K562 (cell line): ENCODE measurements at regions not wholly inside any gene's neighbourhood (a gene's known extent, or its start where the extent isn't known, plus 50 kb on each side); places are given as distances from the start of the nearest gene placed in this dataset.

Experiments
- ATAC-seq: fragments of 200-7000 bp; cut with Tn5 transposase; 3 replicates; pipeline ENCODE4 v1.9.1; 2020; ENCODE audit warnings: moderate library complexity
- BruUV-seq: library from RNA; stranded (reverse); fragments of 400-500 nt; replicated peaks from 2 replicates; lab custom pipeline; 2021; lab: Mats Ljungman, UMichigan
- CTCF ChIA-PET: fragments of 300-600 bp; formaldehyde crosslinking; extraction: SDS; loops from one replicate; lab custom pipeline; 2021; ENCODE audit warnings: low intra/inter-chr PET ratio; lab: Yijun Ruan, JAX
- POLR2A ChIA-PET: fragments of 300-600, 350-650 bp; sonication (Branson Sonifier 250); formaldehyde crosslinking; extraction: SDS; loops from one replicate; lab custom pipeline; 2021; ENCODE audit warnings: antibody characterized with exemption, inconsistent platforms; lab: Yijun Ruan, JAX
- DNase-seq, 4 experiments: peaks; one replicate each; pipeline versions ENCODE4 v3.0.0 to v3.0.0-alpha.2; 2011 to 2018; ENCODE audit warnings: low spot score in 3 of 4, mixed read lengths in 3 of 4; ENCODE audit errors: extremely low read depth in 1 of 4
- FAIRE-seq: peaks from 2 replicates; lab custom pipeline; 2011; peaks lifted over from hg19 to GRCh38; lab: Jason Lieb, UNC
- H2AFZ ChIP-seq: 2 replicates; pipeline ENCODE4 v1.6.0; 2011; ENCODE audit warnings: low read depth, low read length, control low read depth, inconsistent platforms
- H3K27ac ChIP-seq: fragments of 200-600 bp; 3 replicates; pipeline ENCODE4 v1.8.0; 2011; ENCODE audit warnings: low read depth, mild to moderate bottlenecking, control low read depth, inconsistent platforms, low read length, moderate library complexity, mixed read lengths; ENCODE audit errors: extremely low read depth
- H3K27me3 ChIP-seq, 2 experiments: fragments of 300-600 bp in 1 of 2; 2 replicates in 1 of 2; 3 replicates in 1 of 2; pipeline versions ENCODE4 v1.6.0 to v1.8.0; 2011; ENCODE audit warnings: inconsistent platforms in 2 of 2, low read length in 2 of 2, mild to moderate bottlenecking in 1 of 2, mixed read lengths in 1 of 2, moderate library complexity in 1 of 2; ENCODE audit not compliant: control insufficient read depth in 2 of 2, insufficient read depth in 2 of 2
- H3K36me3 ChIP-seq: fragments of 300-600 bp; 3 replicates; pipeline ENCODE4 v1.8.0; 2011; ENCODE audit warnings: mild to moderate bottlenecking, low read length, inconsistent platforms; ENCODE audit not compliant: control insufficient read depth, insufficient read depth
- H3K4me1 ChIP-seq, 2 experiments: fragments of 200-600 bp in 1 of 2; replicated peaks in 1 of 2; 2 replicates in 1 of 2; 3 replicates in 1 of 2; pipeline versions ENCODE4 v1.5.1 to v1.8.0; 2011; ENCODE audit warnings: inconsistent platforms in 2 of 2, low read length in 2 of 2, mild to moderate bottlenecking in 1 of 2, mixed read lengths in 1 of 2, moderate library complexity in 1 of 2; ENCODE audit not compliant: control insufficient read depth in 2 of 2, insufficient read depth in 2 of 2
- H3K4me2 ChIP-seq: 2 replicates; pipeline ENCODE4 v1.6.1; 2011; ENCODE audit warnings: low read length, control low read depth, inconsistent platforms, mixed read lengths; ENCODE audit not compliant: insufficient read depth
- H3K4me3 ChIP-seq: fragments of 200-600 bp; sonication (generic), shearing (Covaris generic); 2 replicates; pipeline ENCODE4 v1.5.1; 2016; ENCODE audit warnings: control low read depth, inconsistent platforms
- H3K79me2 ChIP-seq: fragments of 200-600 bp; 3 replicates; pipeline ENCODE4 v1.8.0; 2011; ENCODE audit warnings: low read length, inconsistent platforms; ENCODE audit not compliant: control insufficient read depth, insufficient read depth
- H3K9ac ChIP-seq, 2 experiments: 2 replicates each; pipeline versions ENCODE4 v1.6.0 to v1.6.1; 2011; ENCODE audit warnings: low read depth in 2 of 2, low read length in 2 of 2, control low read depth in 1 of 2, inconsistent platforms in 1 of 2, mild to moderate bottlenecking in 1 of 2, mixed read lengths in 1 of 2; ENCODE audit not compliant: insufficient read depth in 1 of 2
- H3K9me1 ChIP-seq: one replicate; pipeline ENCODE4 v1.6.0; 2011; ENCODE audit warnings: inconsistent platforms, mild to moderate bottlenecking, low read length, moderate library complexity; ENCODE audit not compliant: control insufficient read depth, insufficient read depth
- H3K9me3 ChIP-seq: replicated peaks from 2 replicates; pipeline ENCODE4 v1.5.1; 2011; ENCODE audit warnings: low read depth, low read length, inconsistent platforms; ENCODE audit not compliant: control insufficient read depth, insufficient read depth
- H4K20me1 ChIP-seq: replicated peaks from 2 replicates; pipeline ENCODE4 v1.6.1; 2011; ENCODE audit warnings: low read length, inconsistent platforms, mixed read lengths; ENCODE audit not compliant: control insufficient read depth, insufficient read depth
- ADNP ChIP-seq: fragments of 200-800 bp; sonication (Bioruptor generic); IDR thresholded peaks from 2 replicates; pipeline ENCODE4 v1.6.1; 2016; ENCODE audit warnings: missing genetic modification characterization, missing compliant biosample characterization
- KAT2B ChIP-seq: IDR thresholded peaks from one replicate; pipeline ENCODE4 v1.6.1; 2012; ENCODE audit warnings: low read depth, mild to moderate bottlenecking, control low read depth, inconsistent platforms, low read length, moderate library complexity
- KLF6 ChIP-seq: fragments of 250-450 bp; sonication (Bioruptor Pico); IDR thresholded peaks from 2 replicates; pipeline ENCODE4 v1.4.0; 2020; ENCODE audit warnings: mild to moderate bottlenecking, moderate library complexity, borderline replicate concordance
- L3MBTL2 ChIP-seq: fragments of 450-650 bp; IDR thresholded peaks from 2 replicates; pipeline ENCODE4 v1.6.1; 2016; ENCODE audit warnings: mild to moderate bottlenecking, moderate library complexity
- PCBP2 ChIP-seq: fragments of 200-400 bp; formaldehyde crosslinking; IDR thresholded peaks from 2 replicates; pipeline ENCODE4 v1.6.1; 2018; ENCODE audit warnings: low read length, low read depth, mild to moderate bottlenecking, moderate library complexity; ENCODE audit not compliant: poor library complexity, severe bottlenecking
- RCOR1 ChIP-seq, 2 experiments: IDR thresholded peaks; 2 replicates each; pipeline ENCODE4 v1.6.1; 2012; ENCODE audit warnings: low read depth in 2 of 2, low read length in 2 of 2, borderline replicate concordance in 1 of 2, improper control_type of control experiment in 1 of 2
- RUNX1 ChIP-seq: sonication (generic); IDR thresholded peaks from 2 replicates; pipeline ENCODE4 v1.6.1; 2016; ENCODE audit warnings: antibody characterized with exemption, low read depth
- TAF7 ChIP-seq: fragments of 450-650 bp; IDR thresholded peaks from 2 replicates; pipeline ENCODE4 v1.6.1; 2016; ENCODE audit warnings: missing genetic modification characterization, missing compliant biosample characterization
- YY1 ChIP-seq, 3 experiments: IDR thresholded peaks; 2 replicates each; pipeline ENCODE4 v1.6.1; 2011; ENCODE audit warnings: low read length in 2 of 3, mild to moderate bottlenecking in 2 of 3, moderate library complexity in 2 of 3, borderline replicate concordance in 1 of 3, control low read depth in 1 of 3, low read depth in 1 of 3; ENCODE audit not compliant: insufficient read depth in 3 of 3, insufficient replicate concordance in 2 of 3, control insufficient read depth in 1 of 3, insufficient read length in 1 of 3; ENCODE audit errors: extremely low read depth in 1 of 3
- ZNF146 ChIP-seq: IDR thresholded peaks from one replicate; pipeline ENCODE4 v1.6.1; 2018; ENCODE audit warnings: missing compliant biosample characterization; ENCODE audit not compliant: unreplicated experiment
- ZNF253 ChIP-seq: fragments of 250-450 bp; sonication (Bioruptor Pico); conservative IDR thresholded peaks from 2 replicates; pipeline ENCODE4 v1.6.1; 2021; ENCODE audit warnings: mild to moderate bottlenecking
- WGBS: fragments of 100-300 bp; shearing (Covaris generic); methylation state at CpG from one replicate; pipeline ENCODE4 v1.1.6; 2016; ENCODE audit warnings: low coverage, mixed read lengths; ENCODE audit not compliant: insufficient coverage; ENCODE audit errors: missing lambda C conversion rate; 5-methylcytosine and 5-hydroxymethylcytosine counted together
- in situ Hi-C: fragments of 300-500 bp; cut with MboI; formaldehyde crosslinking; loops from 4 replicates; pipeline ENCODE4 v1.15.0; 2018; ENCODE audit warnings: inconsistent platforms, mixed read lengths
- intact Hi-C: fragments of 100-400 bp; cut with micrococcal nuclease; formaldehyde crosslinking; loops from 2 replicates; pipeline ENCODE4 v1.14.2; 2022
- TF ChIP-seq, protein P1 (sequence below): fragments of 250-450 bp; sonication (Bioruptor Pico); IDR thresholded peaks from 2 replicates; pipeline ENCODE4 v1.8.0; 2021; ENCODE audit warnings: mild to moderate bottlenecking, moderate library complexity
- TF ChIP-seq, protein P2 (sequence below): fragments of 250-450 bp; sonication (Bioruptor Pico); IDR thresholded peaks from 2 replicates; pipeline ENCODE4 v1.8.0; 2021; ENCODE audit warnings: moderate library complexity, mild to moderate bottlenecking, inconsistent platforms

- Histone ChIP-seq H3K79me2 (no peaks in the 10 kb centered on the region), H3K4me2 (no peak overlapping the region), H3K27me3 (no peaks in the 10 kb centered on the region), H3K9me3 (no peaks in the 10 kb centered on the region), H3K9ac (no peak overlapping the region), H2AFZ (no peak overlapping the region), H3K4me3 (no peak overlapping the region), H3K4me1 (no peaks in the 10 kb centered on the region; a peak in 1 of 5 replicates), H3K9me1 (no peaks in the 10 kb centered on the region), H3K36me3 (no peaks in the 10 kb centered on the region), H4K20me1 (no peaks in the 10 kb centered on the region), H3K27ac (no peak overlapping the region)
- no peak for FAIRE-seq
- intact Hi-C loops (no loop called here), in situ Hi-C loops (no loop called here)
- TF ChIP-seq TAF7 (tag) = no peak
- no peak for TF ChIP-seq YY1 (IDR thresholded peaks at IDR 0.05; ENCODE audit: borderline replicate concordance in 1 of 3, control insufficient read depth in 1 of 3, extremely low read depth in 1 of 3, insufficient read depth in 3 of 3, insufficient read length in 1 of 3, insufficient replicate concordance in 2 of 3, low read depth in 1 of 3, low read length in 2 of 3)
- no peak for DNase-seq
- POLR2A ChIA-PET = no interaction called here
- CTCF ChIA-PET = no interaction called here
- WGBS = 10% methylated on average over 10 of the region's 10 CpGs
- no TSS peak for BruUV-seq
- ATAC-seq = no peak
Observed at GRCh38 chr2:195124391-195125079, 532.5 kb upstream of the SLC39A10 start.

- FAIRE-seq (no peak), ATAC-seq (no peak), DNase-seq (no peak)
- no peaks in the 10 kb centered on the region for H3K36me3 ChIP-seq
- 0% methylated on average over 1 of the region's 1 CpG for WGBS
- H3K4me2 ChIP-seq = no peak overlapping the region
- no peak overlapping the region for H2AFZ ChIP-seq
- ChIA-PET POLR2A (no interaction called here), CTCF (no interaction called here)
- no peak overlapping the region for H3K27ac ChIP-seq
- in situ Hi-C loops (no loop called here), intact Hi-C loops (no loop called here)
- no peak overlapping the region for H3K4me3 ChIP-seq
- no peaks in the 10 kb centered on the region; a peak in 1 of 5 replicates for H3K4me1 ChIP-seq
- H3K9me1 ChIP-seq = no peaks in the 10 kb centered on the region
- BruUV-seq = no TSS peak
- no peak overlapping the region for H3K9ac ChIP-seq
- no peaks in the 10 kb centered on the region for H4K20me1 ChIP-seq
- no peaks in the 10 kb centered on the region for H3K79me2 ChIP-seq
- H3K9me3 ChIP-seq = no peaks in the 10 kb centered on the region
- H3K27me3 ChIP-seq = no peaks in the 10 kb centered on the region
- TF ChIP-seq ADNP (tag) = no peak
- no peak for TF ChIP-seq L3MBTL2
- no peak for TF ChIP-seq KLF6 (CRISPR knock-in tag)
- TF ChIP-seq RCOR1 (IDR thresholded peaks at IDR 0.05; ENCODE audit: borderline replicate concordance in 1 of 2, low read depth in 2 of 2, low read length in 2 of 2) = no peak
- no peak for TF ChIP-seq PCBP2
- TF ChIP-seq, protein P1, sequence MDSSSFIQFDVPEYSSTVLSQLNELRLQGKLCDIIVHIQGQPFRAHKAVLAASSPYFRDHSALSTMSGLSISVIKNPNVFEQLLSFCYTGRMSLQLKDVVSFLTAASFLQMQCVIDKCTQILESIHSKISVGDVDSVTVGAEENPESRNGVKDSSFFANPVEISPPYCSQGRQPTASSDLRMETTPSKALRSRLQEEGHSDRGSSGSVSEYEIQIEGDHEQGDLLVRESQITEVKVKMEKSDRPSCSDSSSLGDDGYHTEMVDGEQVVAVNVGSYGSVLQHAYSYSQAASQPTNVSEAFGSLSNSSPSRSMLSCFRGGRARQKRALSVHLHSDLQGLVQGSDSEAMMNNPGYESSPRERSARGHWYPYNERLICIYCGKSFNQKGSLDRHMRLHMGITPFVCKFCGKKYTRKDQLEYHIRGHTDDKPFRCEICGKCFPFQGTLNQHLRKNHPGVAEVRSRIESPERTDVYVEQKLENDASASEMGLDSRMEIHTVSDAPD (CRISPR knock-in tag) = no peak
- TF ChIP-seq RUNX1 = no peak
- TF ChIP-seq ZNF146 (CRISPR knock-in tag) = no peak
- TF ChIP-seq, protein P2, sequence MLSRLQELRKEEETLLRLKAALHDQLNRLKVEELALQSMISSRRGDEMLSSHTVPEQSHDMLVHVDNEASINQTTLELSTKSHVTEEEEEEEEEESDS (CRISPR knock-in tag) = no peak
- no peak for TF ChIP-seq KAT2B
- TF ChIP-seq ZNF253 = no peak
Observed at GRCh38 chr2:195122653-195123052, 534.4 kb upstream of the SLC39A10 start.
